OCI-LY7 (cell line): ENCODE measurements at regions not wholly inside any gene's neighbourhood (a gene's known extent, or its start where the extent isn't known, plus 50 kb on each side); places are given as distances from the start of the nearest gene placed in this dataset.

Source experiments
- EZH2phosphoT487 ChIP-seq: fragments of 200-600 bp; sonication (generic); IDR thresholded peaks from 2 replicates; pipeline ENCODE4 v1.6.1; 2018; ENCODE audit warnings: low read depth, borderline replicate concordance, mild to moderate bottlenecking, mixed run types, antibody characterized with exemption, low read length, moderate library complexity, mixed read lengths
- TF ChIP-seq, protein P1 (sequence below): fragments of 200-600 bp; sonication (generic); conservative IDR thresholded peaks from 2 replicates; pipeline ENCODE4 v1.5.1; 2014; ENCODE audit warnings: mild to moderate bottlenecking, antibody characterized with exemption, low read length, moderate library complexity, mixed read lengths

DNA sequence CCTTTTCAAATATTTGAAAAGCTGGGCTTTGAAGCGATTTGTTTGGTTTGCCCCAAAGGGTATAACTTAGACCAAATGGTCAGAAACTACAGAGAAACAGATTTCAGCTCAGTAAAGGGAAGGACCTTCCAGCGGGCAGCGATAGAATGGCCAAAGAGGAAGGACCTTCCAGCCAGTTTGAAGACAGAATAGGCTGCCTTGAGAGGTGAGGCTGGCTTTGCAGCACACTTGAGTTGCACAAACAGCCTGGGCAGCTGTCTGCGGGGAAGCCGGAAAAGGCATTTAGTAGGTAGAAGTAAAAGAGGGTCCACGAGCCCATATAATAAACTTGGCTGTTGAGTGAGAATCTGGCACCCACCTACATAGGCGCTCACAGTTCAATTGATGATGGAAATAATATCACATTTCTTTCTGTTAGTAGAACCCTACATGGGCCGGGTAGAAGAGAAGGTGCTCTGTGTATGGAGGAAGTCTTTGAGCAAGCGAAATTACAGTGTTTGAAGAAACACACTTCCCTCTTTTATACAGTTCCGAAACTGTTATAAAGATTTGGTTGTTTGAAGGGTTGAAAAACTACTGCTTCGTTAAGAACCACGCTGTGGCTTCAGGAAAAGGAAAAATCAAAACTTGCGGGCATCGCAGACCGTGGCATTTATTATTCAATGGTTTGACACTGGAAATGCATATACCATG lies 75.0 kb upstream of the SORBS2 start:
- TF ChIP-seq, protein P1, sequence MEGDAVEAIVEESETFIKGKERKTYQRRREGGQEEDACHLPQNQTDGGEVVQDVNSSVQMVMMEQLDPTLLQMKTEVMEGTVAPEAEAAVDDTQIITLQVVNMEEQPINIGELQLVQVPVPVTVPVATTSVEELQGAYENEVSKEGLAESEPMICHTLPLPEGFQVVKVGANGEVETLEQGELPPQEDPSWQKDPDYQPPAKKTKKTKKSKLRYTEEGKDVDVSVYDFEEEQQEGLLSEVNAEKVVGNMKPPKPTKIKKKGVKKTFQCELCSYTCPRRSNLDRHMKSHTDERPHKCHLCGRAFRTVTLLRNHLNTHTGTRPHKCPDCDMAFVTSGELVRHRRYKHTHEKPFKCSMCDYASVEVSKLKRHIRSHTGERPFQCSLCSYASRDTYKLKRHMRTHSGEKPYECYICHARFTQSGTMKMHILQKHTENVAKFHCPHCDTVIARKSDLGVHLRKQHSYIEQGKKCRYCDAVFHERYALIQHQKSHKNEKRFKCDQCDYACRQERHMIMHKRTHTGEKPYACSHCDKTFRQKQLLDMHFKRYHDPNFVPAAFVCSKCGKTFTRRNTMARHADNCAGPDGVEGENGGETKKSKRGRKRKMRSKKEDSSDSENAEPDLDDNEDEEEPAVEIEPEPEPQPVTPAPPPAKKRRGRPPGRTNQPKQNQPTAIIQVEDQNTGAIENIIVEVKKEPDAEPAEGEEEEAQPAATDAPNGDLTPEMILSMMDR = no peak
- no peak for TF ChIP-seq EZH2phosphoT487
